Transverse colon (tissue), 4 donors: ENCODE measurements at regions not wholly inside any gene's neighbourhood (a gene's known extent, or its start where the extent isn't known, plus 50 kb on each side); places are given as distances from the start of the nearest gene placed in this dataset.

Experiments used
- DNase-seq: peaks from one replicate; pipeline ENCODE4 v3.0.0-alpha.2; 2019
- H3K27ac ChIP-seq, 4 donors: fragments of 200-600 bp; sonication (generic); 2 replicates each; pipeline ENCODE4 v1.5.1; 2016 to 2018; ENCODE audit warnings: inconsistent platforms in 4 of 4
- H3K27me3 ChIP-seq: fragments of 200-600 bp; sonication (generic); 2 replicates; pipeline ENCODE4 v1.5.1; 2017; ENCODE audit warnings: inconsistent platforms
- H3K36me3 ChIP-seq, 4 donors: fragments of 200-600 bp; sonication (generic); 2 replicates each; pipeline ENCODE4 v1.5.1; 2017 to 2019; ENCODE audit warnings: inconsistent platforms in 4 of 4
- H3K4me1 ChIP-seq, 4 donors: fragments of 200-600 bp; sonication (generic); 2 replicates each; pipeline ENCODE4 v1.5.1; 2017 to 2020; ENCODE audit warnings: inconsistent platforms in 4 of 4
- H3K4me3 ChIP-seq, 4 donors: fragments of 200-600 bp; sonication (generic); 1 replicate in 1 of 4; 2 replicates in 3 of 4; pipeline versions ENCODE4 v1.5.1 to v1.6.1; 2017 to 2019; ENCODE audit warnings: inconsistent platforms in 4 of 4
- H3K9me3 ChIP-seq, 2 donors: fragments of 200-600 bp; sonication (generic); 2 replicates each; pipeline ENCODE4 v1.5.1; 2017 to 2019; ENCODE audit warnings: inconsistent platforms in 2 of 2
- CTCF ChIP-seq, 5 experiments: fragments of 200-600 bp in 3 of 5; fragments of 450-650 bp in 2 of 5; sonication (generic) in 3 of 5; IDR thresholded peaks; 1 replicate in 2 of 5; 2 replicates in 3 of 5; pipeline ENCODE4 v1.5.1; 2016 to 2017; ENCODE audit warnings: antibody characterized with exemption in 5 of 5, inconsistent platforms in 3 of 5, mild to moderate bottlenecking in 2 of 5, moderate library complexity in 1 of 5
- EP300 ChIP-seq: sonication (generic); formaldehyde crosslinking; IDR thresholded peaks from one replicate; pipeline ENCODE4 v1.6.1; 2017; ENCODE audit warnings: antibody characterized with exemption, low read depth
- POLR2A ChIP-seq: fragments of 450-650 bp; IDR thresholded peaks from one replicate; pipeline ENCODE4 v1.6.1; 2016; ENCODE audit warnings: antibody characterized with exemption, mild to moderate bottlenecking, moderate library complexity
- POLR2AphosphoS5 ChIP-seq, 3 donors: sonication (generic); formaldehyde crosslinking; IDR thresholded peaks; one replicate each; pipeline ENCODE4 v1.6.1; 2016; ENCODE audit warnings: antibody characterized with exemption in 3 of 3
- WGBS, 2 donors: methylation state at CpG; one replicate each; pipeline ENCODE4 v1.1.5; 2018; ENCODE audit warnings: low coverage in 1 of 2; 5-methylcytosine and 5-hydroxymethylcytosine counted together
- in situ Hi-C, 4 donors: fragments of 200-750 bp; cut with MboI; loops; one replicate each; pipeline versions ENCODE4 v1.15.0 to v1.15.1; 2017; ENCODE audit warnings: low sequenced_read_pairs in 3 of 4, low pct_ligation_motif_present in 1 of 4, low pct_unique_long_range_greater_than_20kb in 1 of 4
- intact Hi-C: fragments of 100-400 bp; cut with DNase I; formaldehyde crosslinking; loops from one replicate; pipeline ENCODE4 v1.15.1; 2023; ENCODE audit warnings: low total_unique reads

- in situ Hi-C loops: no loop called here
- no peak for TF ChIP-seq EP300
- TF ChIP-seq CTCF (IDR thresholded peaks at IDR 0.05): no peak
- no peak for TF ChIP-seq POLR2AphosphoS5 (IDR thresholded peaks at IDR 0.05)
- TF ChIP-seq POLR2A: no peak
- H3K27ac ChIP-seq: peak overlapping the region; percentile 56 to 69 (median 64)
- no peaks in the 10 kb centered on the region for H3K36me3 ChIP-seq
- intact Hi-C loops: loop anchor here (10.0 kb wide), 1 partner anchor 500 kb away; the partner anchor contains the start of gene SOCS2
- H3K4me1 ChIP-seq: peaks cover 8 to 45% (median 20%) of the 10 kb centered on the region in 4 donors
- DNase-seq: no peak
- WGBS, 2 donors: 75 to 85% methylated on average over 10 to 14 of the region's 14 CpGs
- no peaks in the 10 kb centered on the region for H3K9me3 ChIP-seq
- no peak overlapping the region for H3K4me3 ChIP-seq
- H3K27me3 ChIP-seq: no peaks in the 10 kb centered on the region
Observed at GRCh38 chr12:94074216-94074979, 74.0 kb upstream of the PLXNC1 start.

GRCh38 chr12:94074980-94075629, 73.3 kb upstream of the PLXNC1 start:
- 57 to 62% methylated on average over 3 to 5 of the region's 5 CpGs for WGBS, 2 donors
- peak; percentile 35 for DNase-seq
- in situ Hi-C loops (loop anchor here in 3 of 4 donors (25.0 kb wide), 1 partner anchor 313 kb away; no protein-coding TSS in a partner anchor), intact Hi-C loops (loop anchor here (10.0 kb wide), 1 partner anchor 500 kb away; the partner anchor contains the start of gene SOCS2)
- no peaks in the 10 kb centered on the region for H3K36me3 ChIP-seq
- TF ChIP-seq POLR2AphosphoS5 (IDR thresholded peaks at IDR 0.05) (peak in 1 of 3 donors; percentile 28), POLR2A (no peak), EP300 (no peak), CTCF (IDR thresholded peaks at IDR 0.05) (peak; percentile 49 to 61 (median 50))
- peaks cover 8 to 44% (median 20%) of the 10 kb centered on the region in 4 donors for H3K4me1 ChIP-seq
- H3K9me3 ChIP-seq: no peaks in the 10 kb centered on the region
- no peaks in the 10 kb centered on the region for H3K27me3 ChIP-seq
- H3K27ac ChIP-seq: peak overlapping the region; percentile 56 to 69 (median 64)
- H3K4me3 ChIP-seq: no peak overlapping the region

- Histone ChIP-seq H3K9me3 (no peaks in the 10 kb centered on the region), H3K4me3 (no peak overlapping the region), H3K4me1 (peaks cover 8 to 33% (median 14%) of the 10 kb centered on the region in 4 donors), H3K27ac (no peak overlapping the region), H3K36me3 (no peaks in the 10 kb centered on the region), H3K27me3 (no peaks in the 10 kb centered on the region)
- 22 to 40% methylated on average over 1 to 2 of the region's 2 CpGs for WGBS, 2 donors
- DNase-seq: no peak
- in situ Hi-C loops: loop anchor here in 3 of 4 donors (25.0 kb wide), 1 partner anchor 315 kb away; no protein-coding TSS in a partner anchor
- TF ChIP-seq CTCF (IDR thresholded peaks at IDR 0.05): no peak
- no peak for TF ChIP-seq POLR2AphosphoS5 (IDR thresholded peaks at IDR 0.05)
- no peak for TF ChIP-seq EP300
- TF ChIP-seq POLR2A: no peak
- intact Hi-C loops: loop anchor here (10.0 kb wide), 1 partner anchor 502 kb away; the partner anchor contains the start of gene SOCS2
Observed at GRCh38 chr12:94077209-94077608, 71.2 kb upstream of the PLXNC1 start.

- no peak overlapping the region for H3K4me3 ChIP-seq
- in situ Hi-C loops (loop anchor here in 3 of 4 donors (25.0 kb wide), 1 partner anchor 316 kb away; no protein-coding TSS in a partner anchor), intact Hi-C loops (loop anchor here (10.0 kb wide), 1 partner anchor 503 kb away; the partner anchor contains the start of gene SOCS2)
- no peak for TF ChIP-seq EP300
- no peak for TF ChIP-seq POLR2A
- no peaks in the 10 kb centered on the region for H3K9me3 ChIP-seq
- no peak for DNase-seq
- no peaks in the 10 kb centered on the region for H3K36me3 ChIP-seq
- H3K27me3 ChIP-seq: no peaks in the 10 kb centered on the region
- H3K4me1 ChIP-seq: peaks cover 8 to 33% (median 14%) of the 10 kb centered on the region in 4 donors
- WGBS, 2 donors: 50 to 60% methylated on average over 2 to 3 of the region's 3 CpGs
- no peak overlapping the region for H3K27ac ChIP-seq
Observed at GRCh38 chr12:94078138-94078723, 70.1 kb upstream of the PLXNC1 start.
